ENCODE measurements at regions not wholly inside any gene's neighbourhood (a gene's known extent, or its start where the extent isn't known, plus 50 kb on each side); places are given as distances from the start of the nearest gene placed in this dataset.

DNA sequence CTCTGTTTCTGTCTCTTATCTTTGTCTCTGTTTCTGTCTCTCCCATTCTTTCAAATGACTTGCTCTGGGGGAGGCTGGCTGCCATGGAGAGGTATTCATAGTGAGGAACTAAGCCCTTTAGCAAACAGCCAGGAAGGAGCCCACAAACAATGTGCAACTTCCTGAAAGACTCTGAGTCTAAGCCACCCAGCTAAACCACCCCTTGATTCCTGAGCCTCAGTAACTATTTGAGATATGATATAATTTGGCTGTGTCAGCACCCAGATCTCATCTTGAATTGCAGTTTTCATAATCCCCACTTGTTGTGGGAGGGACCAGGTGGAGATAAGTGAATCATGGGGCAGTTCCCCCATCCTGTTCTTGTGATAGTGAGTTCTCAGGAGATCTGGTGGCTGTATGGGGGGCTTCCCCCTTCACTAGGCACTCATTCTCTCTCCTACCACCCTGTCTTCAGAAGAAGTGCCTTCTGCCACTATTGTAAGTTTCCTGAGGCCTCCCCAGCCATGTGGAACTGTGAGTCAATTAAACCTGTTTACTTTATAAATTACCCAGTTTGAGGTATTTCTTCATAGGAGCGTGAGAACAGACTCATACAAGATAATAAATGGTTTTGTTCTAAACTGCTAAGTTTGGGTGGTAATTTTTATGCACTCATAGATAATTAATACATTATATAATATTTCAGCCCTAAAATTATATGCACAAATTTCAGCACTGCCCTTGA lies 121.2 kb upstream of the FOXP2 start:
- no peak for TF ChIP-seq GATA2 (IDR thresholded peaks at IDR 0.05; ENCODE audit: low read depth, low read length)
- no peak for TF ChIP-seq GATA3 (IDR thresholded peaks at IDR 0.05; ENCODE audit: low read depth, low read length)

Data from SH-SY5Y (cell line).